ENCODE measurements at regions not wholly inside any gene's neighbourhood (a gene's known extent, or its start where the extent isn't known, plus 50 kb on each side); places are given as distances from the start of the nearest gene placed in this dataset.
"Not testable (repeated sequence)": the region's sequence is repeated elsewhere in the genome, so short reads cannot be mapped to it uniquely, and the experiment has no call there.

DNA sequence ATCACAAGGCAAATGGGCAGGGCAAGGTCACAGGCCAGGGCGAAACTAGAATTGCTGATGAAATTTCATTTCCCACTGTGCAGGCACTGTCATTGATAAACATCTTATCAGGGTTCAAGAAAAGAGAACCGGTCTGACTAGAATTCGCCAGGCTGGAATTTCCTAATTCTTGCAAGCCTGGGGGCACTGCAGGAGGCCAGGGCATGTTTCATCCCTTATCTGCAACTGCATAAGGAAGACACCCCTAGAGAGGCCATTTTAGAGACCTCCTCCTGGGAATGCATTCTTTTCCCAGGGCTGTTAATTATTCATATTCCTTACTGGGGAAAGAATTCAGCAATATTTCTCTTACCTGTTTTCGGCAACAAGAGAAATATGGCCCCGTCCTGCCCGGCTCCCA lies 266.2 kb upstream of the CYLC2 start:
- no peak for DNase-seq (ENCODE audit: low read depth, low spot score)

DNA sequence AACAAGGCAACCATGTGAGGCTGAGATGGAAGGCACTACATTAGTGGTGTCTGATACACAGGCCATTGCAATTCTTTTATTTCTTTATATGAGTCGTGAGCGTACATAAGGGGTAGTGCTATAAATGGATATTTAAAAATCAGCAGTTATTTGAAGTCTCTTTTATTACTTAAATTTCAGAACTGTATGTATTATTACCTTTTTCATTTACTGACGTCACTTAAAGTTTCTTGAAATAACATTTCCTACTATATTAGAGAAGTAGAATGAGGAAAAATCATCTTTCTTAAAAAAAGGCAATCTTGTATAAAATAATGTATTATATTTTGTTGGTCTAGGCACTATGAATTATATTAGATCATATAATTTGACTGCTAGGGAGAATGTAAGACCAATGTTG lies 280.9 kb upstream of the CYLC2 start:
- DNase-seq (ENCODE audit: low read depth, low spot score), result no peak

- not testable (repeated sequence) for DNase-seq (ENCODE audit: low read depth, low spot score)
Observed at GRCh38 chr9:102712910-102713309, 282.2 kb upstream of the CYLC2 start.

DNA sequence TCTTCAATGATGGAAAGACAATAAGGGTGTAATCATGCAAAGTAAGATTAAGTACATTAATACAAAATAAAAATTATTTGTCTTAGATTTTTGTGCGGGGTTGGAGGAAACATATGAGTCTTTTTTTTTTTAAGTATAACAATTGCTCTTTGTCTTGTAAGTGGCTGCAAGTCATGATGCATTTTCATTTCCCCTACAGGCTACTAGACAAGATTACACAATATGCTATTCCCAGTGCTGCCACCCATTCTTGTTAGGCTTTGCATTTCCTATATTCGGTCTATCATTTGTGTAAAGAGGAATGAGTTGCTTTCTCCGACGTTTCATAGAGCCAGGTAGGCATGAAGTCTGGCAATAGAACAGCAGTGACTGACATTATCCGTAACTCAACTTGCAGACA lies 294.2 kb upstream of the CYLC2 start:
- DNase-seq (ENCODE audit: low read depth, low spot score), result no peak

DNA sequence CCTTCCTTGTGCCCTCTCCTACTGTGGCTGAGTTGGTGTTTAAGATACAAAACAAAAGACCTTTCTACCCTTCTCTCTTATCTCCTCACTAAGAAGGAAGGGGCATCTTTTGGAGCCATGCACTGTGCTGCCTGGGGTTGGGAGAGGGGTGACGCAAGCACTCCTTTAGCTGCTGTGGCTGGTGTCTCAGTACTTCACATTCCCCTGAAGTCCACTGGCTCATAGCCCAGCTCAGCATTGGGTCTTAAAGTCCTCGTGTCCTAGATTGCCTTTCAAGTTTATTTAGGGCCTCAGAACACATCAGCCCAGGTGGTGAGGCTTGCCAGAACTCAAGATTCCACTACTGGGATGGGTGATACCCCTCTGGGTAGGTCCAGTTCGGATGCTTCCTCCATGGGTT lies 325.9 kb upstream of the CYLC2 start:
- no peak for DNase-seq (ENCODE audit: low read depth, low spot score)

- DNase-seq (ENCODE audit: low read depth, low spot score), result no peak
Observed at GRCh38 chr9:102652471-102652870, 342.7 kb upstream of the CYLC2 start.

GRCh38 chr9:102650896-102651295 lies 344.2 kb upstream of the CYLC2 start:
- DNase-seq (ENCODE audit: low read depth, low spot score), result no peak

DNA sequence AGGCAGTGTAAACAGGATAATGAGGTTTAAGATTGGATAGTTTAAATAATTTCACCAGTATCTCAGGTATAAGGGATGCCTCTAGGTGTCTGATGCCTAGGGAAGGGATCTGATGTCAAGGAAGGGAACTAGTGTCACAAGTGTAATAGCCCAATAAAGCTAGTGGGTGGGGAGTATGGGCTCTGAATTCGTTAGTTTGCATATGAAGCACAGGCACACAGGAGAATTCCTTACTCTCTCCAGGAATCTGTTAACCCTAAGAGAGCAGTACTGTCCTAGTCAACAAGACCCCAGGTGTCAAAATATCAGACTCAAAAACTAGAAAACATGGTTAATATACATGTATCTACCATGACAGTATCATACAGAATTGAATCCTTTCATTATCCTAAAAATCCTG lies 352.5 kb upstream of the CYLC2 start:
- no peak for DNase-seq (ENCODE audit: low read depth, low spot score)

- DNase-seq (ENCODE audit: low read depth, low spot score), result no peak
Observed at GRCh38 chr9:102631559-102631958, 363.6 kb upstream of the CYLC2 start.

DNA sequence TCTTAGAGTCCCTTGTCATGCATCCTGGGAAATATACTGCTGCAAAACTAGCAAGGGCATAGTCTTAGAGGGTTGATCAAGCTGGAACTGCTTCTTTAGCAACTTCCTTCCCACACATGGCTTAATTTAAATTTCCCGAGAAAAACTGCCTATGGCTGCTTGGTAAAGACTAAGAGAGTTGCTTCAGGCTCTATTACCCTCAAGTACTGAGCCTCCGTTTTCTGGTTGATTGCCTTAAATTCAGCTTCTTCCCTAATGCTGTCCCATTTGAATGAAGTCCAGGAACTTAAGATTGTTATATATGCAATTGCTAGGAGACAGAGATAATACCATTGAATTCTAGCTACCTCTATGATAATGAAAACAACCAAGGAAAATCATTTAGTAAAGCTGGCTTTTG lies 385.7 kb upstream of the CYLC2 start:
- no peak for DNase-seq (ENCODE audit: low read depth, low spot score)

DNA sequence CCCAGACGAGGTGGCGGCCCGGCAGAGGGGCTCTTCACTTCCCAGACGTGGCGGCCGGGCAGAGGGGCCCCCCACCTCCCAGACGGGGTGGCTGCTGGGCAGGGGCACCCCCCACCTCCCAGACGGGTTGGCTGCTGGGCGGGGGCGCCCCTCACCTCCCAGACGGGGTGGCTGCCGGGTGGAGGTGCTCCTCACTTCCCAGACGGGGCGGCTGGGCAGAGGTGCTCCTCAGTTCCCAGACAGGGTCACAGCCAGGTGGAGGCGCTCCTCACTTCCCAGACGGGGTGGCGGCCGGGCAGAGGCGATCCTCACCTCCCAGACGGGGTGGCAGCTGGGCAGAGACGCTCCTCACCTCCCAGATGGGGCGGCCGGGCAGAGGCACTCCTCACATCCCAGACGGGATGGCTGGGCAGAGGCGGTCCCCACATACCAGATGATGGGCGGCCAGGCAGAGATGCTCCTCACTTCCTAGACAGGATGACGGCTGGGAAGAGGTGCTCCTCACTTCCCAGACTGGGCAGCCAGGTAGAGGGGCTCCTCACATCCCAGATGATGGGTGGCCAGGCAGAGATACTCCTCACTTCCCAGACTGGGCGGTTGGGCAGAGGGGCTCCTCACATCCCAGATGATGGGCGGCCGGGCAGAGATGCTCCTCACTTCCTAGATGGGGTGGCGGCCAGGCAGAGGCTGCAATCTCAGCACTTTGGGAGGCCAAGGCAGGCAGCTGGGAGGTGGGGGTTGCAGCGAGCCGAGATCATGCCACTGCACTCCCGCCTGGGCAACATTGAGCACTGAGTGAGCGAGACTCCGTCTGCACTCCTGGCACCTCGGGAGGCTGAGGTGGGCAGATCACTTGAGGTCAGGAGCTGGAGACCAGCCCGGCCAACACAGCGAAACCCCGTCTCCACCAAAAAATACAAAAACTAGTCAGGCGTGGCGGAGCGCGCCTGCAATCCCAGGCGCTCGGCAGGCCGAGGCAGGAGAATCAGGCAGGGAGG lies 391.6 kb upstream of the CYLC2 start:
- DNase-seq (ENCODE audit: low read depth, low spot score), result not testable (repeated sequence)

DNA sequence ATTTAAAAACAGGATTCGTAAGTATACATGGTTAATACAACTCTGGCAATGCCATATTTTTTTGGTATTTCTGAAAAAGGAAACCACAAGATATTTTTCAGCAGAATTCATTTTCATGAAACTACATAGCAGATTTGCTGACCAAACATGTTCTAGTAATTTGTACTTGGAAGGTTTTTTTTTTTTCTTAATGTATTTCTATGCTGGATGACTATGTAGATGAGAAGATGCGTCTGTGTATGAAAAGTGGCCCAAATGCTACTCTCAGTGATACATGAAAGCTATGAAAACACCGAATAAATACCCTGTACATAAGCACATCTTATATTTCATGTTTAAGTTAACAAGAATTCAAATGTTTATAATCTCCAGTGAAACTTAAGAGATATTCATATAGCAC lies 400.9 kb upstream of the CYLC2 start:
- no peak for DNase-seq (ENCODE audit: low read depth, low spot score)

DNA sequence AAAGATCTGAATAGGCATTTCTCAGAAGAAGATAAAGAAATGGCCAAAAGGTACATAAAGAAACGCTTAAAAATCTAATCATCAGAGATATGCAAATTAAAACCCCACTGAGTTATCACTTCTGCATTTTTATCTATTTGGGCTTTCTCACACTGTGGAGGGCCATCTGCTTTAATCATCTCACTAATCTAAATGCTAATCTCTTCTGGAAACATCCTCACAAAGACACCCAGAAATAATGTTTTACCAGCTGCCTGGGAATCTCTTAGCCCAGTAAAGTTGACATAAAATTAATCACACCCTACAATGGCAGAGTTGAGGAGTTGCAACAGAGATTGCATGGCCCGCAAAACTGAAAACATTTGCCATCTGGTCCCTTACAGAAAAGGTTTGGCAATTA lies 407.9 kb upstream of the CYLC2 start:
- DNase-seq (ENCODE audit: low read depth, low spot score), result no peak

GRCh38 chr9:102569436-102569835 lies 425.7 kb upstream of the CYLC2 start:
- DNase-seq (ENCODE audit: low read depth, low spot score), result no peak

GRCh38 chr9:102551346-102551745 lies 443.8 kb upstream of the CYLC2 start:
- no peak for DNase-seq (ENCODE audit: low read depth, low spot score)

DNA sequence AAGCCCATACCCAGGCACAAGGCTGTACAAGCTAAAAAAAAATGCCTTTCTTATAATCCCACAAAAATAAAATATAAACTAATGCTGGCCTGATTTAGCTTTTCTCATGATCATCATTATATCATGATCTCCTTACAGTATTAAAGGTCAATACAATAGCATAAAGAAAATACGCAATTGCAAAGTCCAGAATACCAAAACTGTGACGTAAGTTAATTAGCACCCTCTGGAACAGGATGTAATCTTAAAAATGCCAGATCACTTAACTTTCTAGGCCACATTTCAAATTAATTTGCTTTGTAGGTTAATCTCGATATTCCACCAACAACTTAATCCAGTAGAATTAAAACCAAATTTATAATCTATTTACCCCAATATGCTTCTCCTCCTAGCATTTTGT lies 444.2 kb upstream of the CYLC2 start:
- no peak for DNase-seq (ENCODE audit: low read depth, low spot score)

GRCh38 chr9:102550266-102550665 lies 444.9 kb upstream of the CYLC2 start:
- DNase-seq (ENCODE audit: low read depth, low spot score), result no peak

- DNase-seq (ENCODE audit: low read depth, low spot score), result no peak
Observed at GRCh38 chr9:102534031-102534430, 461.1 kb upstream of the CYLC2 start.

GRCh38 chr9:102521097-102521755 lies 473.9 kb upstream of the CYLC2 start:
- DNase-seq (ENCODE audit: low read depth, low spot score), result no peak

DNA sequence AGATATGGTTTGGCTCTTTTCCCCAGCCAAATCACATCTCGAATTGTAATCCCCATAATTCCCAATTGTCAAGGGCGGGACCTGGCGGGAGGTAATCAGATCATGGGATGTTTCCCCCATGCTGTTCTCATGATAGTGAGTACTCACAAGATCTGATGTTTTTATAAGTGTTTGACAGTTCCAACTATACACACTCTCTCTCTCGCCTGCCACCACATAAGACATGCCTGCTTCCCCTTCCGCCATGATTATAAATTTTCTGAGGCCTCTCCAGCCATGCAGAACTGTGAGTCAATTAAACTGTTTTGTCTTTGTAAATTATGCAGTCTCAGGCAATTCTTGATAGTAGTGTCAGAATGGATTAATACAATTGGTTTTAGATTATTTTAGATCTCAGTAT lies 475.7 kb upstream of the CYLC2 start:
- DNase-seq (ENCODE audit: low read depth, low spot score), result no peak

DNA sequence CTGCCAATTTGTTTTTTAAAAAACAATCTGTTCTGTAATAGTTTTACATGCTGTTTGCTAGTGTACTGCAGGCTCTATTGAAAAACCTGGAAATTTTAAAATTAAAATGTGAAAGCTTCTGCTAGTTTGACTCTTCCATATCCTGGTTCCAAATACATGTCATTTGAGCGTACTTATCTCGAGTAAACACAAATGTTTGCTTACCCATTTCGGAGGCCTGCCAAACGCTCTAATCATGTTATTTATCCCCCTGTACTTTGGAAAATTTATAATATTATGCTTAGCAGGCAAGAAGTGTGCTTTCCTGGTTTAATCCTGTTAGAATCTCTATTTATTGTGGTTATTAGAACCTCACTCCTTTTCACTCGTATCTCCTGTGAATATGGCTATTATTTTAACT lies 476.8 kb upstream of the CYLC2 start:
- DNase-seq (ENCODE audit: low read depth, low spot score), result no peak

- DNase-seq (ENCODE audit: low read depth, low spot score), result no peak
Observed at GRCh38 chr9:102514541-102514940, 480.6 kb upstream of the CYLC2 start.
